C4-2B (cell line): ENCODE measurements at regions not wholly inside any gene's neighbourhood (a gene's known extent, or its start where the extent isn't known, plus 50 kb on each side); places are given as distances from the start of the nearest gene placed in this dataset.

Experiments
- H3K27ac ChIP-seq: fragments of 450-650 bp; 2 replicates; pipeline ENCODE4 v1.5.1; 2017
- ZFX ChIP-seq: fragments of 450-650 bp; IDR thresholded peaks from 2 replicates; pipeline ENCODE4 v1.6.1; 2017
- TF ChIP-seq, protein P1 (sequence below): fragments of 450-650 bp; conservative IDR thresholded peaks from 2 replicates; pipeline ENCODE4 v1.5.1; 2017; ENCODE audit warnings: mild to moderate bottlenecking

DNA sequence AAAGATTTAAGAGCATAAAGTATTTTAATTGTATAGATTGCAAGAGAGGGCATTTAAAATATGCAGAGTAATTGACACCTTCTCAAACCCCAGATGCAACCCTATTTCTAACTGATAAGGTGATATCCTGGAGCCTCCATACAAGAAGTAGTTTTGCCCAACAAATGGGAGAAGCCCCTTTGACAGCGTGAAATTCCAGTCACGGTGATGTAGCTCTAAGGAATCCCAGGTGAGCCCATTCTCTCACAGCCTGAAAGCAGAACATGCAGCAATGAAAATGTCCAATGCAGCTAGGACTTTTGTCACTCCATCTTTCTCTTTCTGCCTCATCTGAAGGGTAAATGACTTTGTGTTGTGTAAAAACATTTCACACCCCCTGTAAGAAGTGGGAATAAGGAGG, 96.4 kb downstream of the TMEM212 start:
- no peak for TF ChIP-seq ZFX
- TF ChIP-seq, protein P1, sequence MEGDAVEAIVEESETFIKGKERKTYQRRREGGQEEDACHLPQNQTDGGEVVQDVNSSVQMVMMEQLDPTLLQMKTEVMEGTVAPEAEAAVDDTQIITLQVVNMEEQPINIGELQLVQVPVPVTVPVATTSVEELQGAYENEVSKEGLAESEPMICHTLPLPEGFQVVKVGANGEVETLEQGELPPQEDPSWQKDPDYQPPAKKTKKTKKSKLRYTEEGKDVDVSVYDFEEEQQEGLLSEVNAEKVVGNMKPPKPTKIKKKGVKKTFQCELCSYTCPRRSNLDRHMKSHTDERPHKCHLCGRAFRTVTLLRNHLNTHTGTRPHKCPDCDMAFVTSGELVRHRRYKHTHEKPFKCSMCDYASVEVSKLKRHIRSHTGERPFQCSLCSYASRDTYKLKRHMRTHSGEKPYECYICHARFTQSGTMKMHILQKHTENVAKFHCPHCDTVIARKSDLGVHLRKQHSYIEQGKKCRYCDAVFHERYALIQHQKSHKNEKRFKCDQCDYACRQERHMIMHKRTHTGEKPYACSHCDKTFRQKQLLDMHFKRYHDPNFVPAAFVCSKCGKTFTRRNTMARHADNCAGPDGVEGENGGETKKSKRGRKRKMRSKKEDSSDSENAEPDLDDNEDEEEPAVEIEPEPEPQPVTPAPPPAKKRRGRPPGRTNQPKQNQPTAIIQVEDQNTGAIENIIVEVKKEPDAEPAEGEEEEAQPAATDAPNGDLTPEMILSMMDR: no peak
- H3K27ac ChIP-seq: no peak overlapping the region

DNA sequence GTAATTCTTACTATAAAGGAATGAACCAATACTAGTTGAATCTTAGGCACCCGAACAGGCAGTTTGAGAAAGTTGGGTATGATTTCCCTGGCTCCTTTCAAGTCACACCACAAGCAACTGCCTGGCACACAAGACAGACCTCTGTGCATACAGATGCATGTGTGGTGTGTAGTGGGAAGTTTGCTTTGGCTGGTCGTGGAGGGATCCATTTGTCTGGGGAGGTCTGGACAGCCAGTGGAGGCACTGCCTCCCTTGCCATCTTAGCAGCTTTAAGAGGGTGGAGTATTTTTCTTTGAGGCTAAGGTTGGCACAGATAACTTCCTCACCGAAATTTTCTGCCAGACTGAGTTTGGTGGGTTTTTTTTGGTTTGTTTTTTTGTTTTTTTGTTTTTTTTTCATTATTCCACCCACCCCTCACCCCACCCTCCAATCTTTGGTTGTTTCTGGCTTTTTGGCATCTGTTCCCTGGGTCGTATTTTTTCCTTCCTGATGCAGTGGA, 97.1 kb downstream of the TMEM212 start:
- no peak for TF ChIP-seq ZFX
- TF ChIP-seq, protein P1: no peak
- H3K27ac ChIP-seq: no peak overlapping the region

DNA sequence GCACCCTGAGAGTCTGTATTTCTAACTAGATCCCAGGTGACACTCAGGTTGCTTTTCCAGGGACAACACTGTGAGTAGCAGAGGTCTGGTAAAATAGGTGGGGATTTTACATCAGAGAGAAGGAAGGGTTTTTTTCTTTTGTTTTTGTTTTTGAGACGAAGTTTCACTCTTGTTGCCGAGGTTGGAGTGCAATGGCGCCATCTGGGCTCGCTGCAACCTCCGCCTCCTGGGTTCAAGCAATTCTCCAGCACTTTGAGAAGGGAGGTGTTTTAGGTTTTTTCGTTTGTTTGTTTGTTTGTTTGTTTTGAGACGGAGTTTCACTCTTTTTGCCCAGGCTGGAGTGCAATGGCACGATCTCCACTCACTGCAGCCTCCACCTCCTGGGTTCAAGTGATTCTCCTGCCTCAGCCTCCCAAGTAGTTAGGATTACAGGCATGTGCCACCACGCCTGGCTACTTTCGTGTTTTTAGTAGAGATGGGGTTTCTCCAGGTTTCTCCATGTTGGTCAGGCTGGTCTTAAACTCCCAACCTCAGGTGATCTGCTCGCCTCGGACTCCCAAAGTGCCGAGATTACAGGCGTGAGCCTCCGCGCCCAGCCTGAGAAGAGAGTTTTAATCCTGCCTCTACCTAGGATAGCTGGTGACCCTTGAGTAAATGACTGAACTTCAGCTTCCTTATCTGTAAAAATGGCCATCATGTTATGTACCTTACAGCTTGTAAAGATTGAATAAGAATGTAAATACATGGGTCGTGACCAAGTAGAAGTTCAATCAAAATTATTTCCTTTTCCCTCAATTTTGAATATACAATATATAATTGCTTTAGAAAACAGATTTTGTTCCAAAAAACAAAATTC, 95.9 kb upstream of the FNDC3B start:
- TF ChIP-seq ZFX: no peak
- TF ChIP-seq, protein P1: no peak; the same call in 1 of the 2 replicates
- peak overlapping the region; percentile 79 for H3K27ac ChIP-seq

DNA sequence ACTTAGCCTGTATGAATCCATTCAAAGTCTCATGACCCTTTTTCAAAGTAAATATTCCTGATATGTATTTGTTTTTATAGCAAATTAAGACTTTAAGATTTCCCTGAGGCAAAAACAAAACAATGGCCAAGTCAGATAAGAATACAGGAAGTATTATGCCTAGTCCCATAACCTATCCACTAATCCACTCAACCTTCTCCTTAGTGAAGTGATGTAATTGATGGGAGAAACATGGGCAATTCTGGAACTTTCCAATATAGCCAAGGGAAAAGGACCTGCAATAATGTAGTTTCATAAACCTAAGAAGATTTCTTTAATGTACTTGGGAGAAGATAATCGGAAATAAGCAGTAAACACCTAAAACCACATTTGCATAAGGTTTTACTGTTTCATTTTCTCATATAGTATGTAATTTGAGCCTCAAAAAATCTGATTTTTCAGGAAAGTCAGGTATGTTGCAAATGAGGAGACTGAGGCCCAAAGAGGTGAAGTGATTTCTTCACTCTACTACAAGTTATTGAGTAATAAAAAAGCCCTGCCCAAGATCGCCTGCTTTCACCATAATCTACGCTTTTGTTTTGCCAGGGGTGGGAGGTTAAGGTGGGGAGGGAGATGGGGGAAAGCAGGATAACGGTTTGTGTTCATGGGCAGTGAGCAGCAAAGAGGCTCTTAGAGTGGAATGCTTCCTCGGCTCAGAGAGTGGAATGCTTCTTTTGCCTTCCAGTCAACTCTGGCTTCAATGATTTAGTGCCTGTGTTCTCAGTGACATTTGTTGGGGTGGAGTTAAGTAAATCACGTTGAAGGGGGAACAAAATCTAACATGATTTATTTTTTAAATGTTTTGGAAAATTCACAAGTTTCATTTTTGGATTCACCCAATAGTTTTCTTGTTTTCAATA, 95.0 kb upstream of the FNDC3B start:
- TF ChIP-seq, protein P1: no peak
- no peak for TF ChIP-seq ZFX
- H3K27ac ChIP-seq: peak overlapping the region; percentile 52; the same call in 1 of the 2 replicates

DNA sequence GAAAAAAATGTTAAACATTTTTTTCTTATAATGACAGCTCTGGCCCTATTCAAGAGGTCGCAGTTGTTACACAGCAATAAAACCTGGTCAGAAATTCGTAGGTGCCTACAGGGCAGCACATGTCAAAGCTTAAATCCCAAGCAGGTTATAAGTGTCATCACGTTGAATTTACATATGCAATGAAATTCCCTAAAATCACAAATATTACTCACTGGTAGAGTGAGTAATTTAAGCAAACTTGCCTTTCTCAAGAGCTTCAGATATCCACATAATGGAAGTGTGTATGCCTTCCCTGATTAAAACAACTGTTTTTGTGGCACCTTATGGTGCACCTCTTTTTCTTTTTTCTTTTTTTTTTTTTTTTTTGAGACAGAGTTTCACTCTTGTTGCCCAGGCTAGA, 90.7 kb upstream of the FNDC3B start:
- H3K27ac ChIP-seq: no peak overlapping the region
- TF ChIP-seq, protein P1: no peak
- TF ChIP-seq ZFX: no peak

DNA sequence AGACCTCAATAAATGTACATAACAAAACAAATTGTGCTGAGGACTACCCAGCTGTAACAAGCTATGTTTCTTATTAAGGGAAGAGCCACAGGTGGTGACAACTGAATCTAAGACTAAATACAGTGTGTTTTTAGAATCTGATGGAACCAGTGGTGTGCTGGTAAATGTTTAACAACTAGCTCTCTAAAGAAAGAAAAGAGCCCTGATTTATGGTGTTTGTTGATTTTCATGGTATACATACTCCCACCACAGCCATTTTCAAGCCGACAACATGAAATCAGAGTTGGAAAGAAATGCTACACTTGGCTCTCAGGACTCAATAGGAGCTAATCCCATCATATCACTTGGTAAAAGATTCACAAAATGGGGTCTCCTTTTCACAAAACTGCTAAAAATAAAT, 89.8 kb upstream of the FNDC3B start:
- no peak for TF ChIP-seq ZFX
- no peak overlapping the region for H3K27ac ChIP-seq

DNA sequence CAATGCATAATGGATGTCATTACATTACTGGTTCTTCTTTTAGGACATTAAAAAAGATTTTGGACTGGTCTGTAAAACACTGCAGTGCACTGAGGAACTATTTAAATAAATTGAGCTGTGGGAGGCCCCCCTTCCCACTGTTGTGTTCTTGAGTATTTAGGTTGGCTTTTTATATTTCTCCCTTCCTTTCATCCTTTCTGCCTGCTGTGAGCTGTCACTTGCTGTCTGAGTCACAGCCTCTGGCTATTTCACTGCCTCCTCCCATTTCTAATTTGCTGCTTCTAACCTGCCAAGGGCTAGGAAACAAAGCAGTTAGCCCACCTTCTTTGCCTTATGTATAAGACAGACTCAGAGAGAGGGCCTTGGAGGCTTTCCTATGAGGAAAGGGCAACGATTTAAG, 89.0 kb upstream of the FNDC3B start:
- no peak overlapping the region for H3K27ac ChIP-seq
- no peak for TF ChIP-seq ZFX
- TF ChIP-seq, protein P1: no peak
